ENCODE measurements at regions not wholly inside any gene's neighbourhood (a gene's known extent, or its start where the extent isn't known, plus 50 kb on each side); places are given as distances from the start of the nearest gene placed in this dataset.

GRCh38 chr1:37393173-37394120 lies 80.9 kb upstream of the ZC3H12A start:
- DNase-seq: peak; percentile 25

DNA sequence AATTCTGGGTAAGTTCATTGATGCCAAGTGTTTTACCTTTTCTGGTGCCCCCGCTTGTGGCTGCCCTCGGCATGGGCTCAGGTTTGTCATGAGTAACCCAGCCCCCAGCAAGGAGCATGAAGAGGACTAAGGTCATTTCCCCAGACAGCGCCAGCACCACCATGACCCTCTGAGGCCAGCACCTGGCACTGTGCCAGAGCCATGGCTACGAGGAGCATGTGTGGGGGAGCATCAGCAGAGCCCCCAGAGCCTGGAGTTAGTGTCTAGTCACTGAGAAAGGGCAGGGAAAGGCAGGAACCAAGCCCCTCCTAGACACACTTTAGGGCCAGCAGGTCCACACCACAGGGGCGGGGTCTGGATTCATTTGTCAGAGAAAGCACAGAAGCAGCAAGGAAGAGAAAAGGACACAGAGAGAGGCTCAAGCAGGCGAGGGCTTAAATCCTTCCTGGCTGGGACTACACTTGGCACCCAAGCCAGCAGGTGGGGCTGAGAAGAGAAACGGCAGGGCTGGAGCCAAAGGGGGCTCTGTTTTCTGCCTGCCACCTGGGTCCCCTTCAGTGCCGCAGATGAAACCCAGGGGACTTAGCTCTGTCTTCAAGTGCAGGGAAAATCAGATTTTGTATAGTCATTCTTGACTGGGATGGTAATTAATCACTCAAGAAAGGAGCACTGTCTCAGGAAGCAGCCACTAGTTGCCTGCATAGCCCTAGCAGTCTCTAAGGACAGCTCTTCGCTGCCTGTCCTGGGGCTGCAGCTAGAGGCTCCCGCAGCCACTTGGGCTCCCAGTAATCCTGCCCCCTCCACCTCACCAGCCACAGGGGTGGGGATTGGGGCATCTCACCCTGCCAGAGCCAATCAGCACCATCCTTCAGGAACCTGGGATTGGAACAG lies 79.6 kb upstream of the ZC3H12A start:
- DNase-seq: peak; percentile 79

- no peak for DNase-seq
Measured at GRCh38 chr1:37398096-37398495, 76.3 kb upstream of the ZC3H12A start.

GRCh38 chr1:37399205-37399604 lies 75.2 kb upstream of the ZC3H12A start:
- no peak for DNase-seq

- no peak for DNase-seq
Measured at GRCh38 chr1:37399830-37400464, 74.4 kb upstream of the ZC3H12A start.

- DNase-seq: no peak
Measured at GRCh38 chr1:37400466-37401225, 73.7 kb upstream of the ZC3H12A start.

- no peak for DNase-seq
Measured at GRCh38 chr1:37403166-37403565, 71.2 kb upstream of the ZC3H12A start.

DNA sequence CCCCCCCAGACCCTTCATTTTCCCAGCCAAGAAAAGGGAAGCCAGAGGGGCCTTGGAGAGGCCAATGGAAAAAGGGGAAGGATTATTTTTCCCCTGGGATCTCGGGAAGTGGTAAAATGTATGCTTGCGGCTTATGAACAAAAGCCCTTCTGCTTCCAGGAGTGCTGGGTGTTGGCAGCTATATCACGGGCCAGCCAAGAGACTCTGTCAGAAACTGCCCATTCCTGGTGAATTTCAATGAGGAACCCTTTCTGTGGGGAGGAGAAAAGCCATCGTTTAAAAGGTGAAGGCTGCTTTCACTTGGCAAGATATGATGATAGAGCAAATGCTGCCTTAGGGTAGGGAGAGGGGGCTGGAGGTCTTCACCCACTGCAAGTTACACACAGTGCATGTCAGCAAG lies 69.7 kb upstream of the ZC3H12A start:
- DNase-seq: no peak

DNA sequence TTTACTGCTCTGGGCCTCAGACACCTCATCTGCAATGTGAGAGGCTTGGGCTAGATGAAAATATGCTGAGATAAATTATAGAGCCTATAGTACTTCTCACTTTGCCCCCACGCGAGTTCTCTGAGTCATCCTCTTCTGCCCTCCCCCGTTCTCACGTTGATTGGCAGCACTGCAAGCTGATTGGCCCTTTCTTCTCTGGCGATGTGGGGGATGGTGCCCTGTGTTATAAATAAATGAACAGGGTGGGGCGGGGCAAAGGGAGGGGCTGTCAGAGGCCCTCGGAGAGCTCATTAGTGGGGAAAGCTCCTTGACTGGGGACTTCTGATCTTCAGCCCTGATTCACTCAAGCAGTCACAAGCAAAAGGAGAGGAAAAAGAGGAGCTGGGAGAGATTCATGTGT lies 64.3 kb upstream of the ZC3H12A start:
- DNase-seq: peak; percentile 60

DNA sequence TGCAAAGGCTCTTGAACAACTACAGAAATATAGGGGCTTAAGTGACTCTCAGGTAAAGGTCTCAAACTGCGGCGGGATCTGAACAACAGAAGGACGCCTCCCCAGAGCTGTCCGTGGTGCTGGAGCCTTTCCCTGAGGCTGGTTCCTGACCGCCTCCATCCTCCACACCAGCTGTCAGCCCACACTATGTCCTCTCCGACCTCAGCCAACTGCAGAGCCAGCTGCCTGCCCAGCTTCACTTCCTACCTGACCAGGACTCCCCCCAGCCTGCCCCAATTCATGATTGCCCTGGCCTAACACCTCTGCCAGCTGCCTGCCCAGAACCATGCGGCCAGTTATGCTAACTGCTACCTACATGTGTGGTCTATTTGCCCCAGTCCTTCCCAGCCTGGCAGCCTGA lies 63.6 kb upstream of the ZC3H12A start:
- no peak for DNase-seq

DNA sequence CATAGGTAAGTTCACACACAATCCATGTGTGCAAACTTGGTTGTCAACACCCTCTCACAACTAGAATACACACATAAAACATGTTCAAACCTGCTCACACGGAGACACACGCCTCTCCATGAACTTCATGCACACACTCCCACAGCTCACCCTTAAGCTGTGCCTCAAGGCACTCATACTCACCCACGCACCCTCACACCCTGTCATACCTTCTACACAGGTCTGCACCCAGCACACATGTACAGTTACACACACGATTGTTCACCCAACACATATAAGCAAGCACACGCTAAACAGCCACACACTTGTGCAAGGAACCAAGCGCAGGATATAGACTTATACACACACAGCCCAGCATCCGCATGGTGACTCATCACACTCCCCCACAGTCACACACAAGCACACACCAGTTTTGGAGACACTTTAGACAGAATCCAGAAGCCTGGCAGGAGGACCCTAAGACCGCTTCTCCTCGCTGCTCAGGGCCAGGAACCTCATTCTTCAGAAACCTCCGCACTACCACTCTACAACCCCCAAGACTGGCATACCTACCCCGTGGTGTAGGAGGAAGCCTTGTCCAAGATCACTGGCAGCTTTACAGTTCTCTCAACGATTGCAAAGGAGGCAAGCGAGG lies 58.7 kb upstream of the ZC3H12A start:
- no peak for DNase-seq

GRCh38 chr1:37420456-37420855 lies 53.9 kb upstream of the ZC3H12A start:
- no peak for DNase-seq

DNA sequence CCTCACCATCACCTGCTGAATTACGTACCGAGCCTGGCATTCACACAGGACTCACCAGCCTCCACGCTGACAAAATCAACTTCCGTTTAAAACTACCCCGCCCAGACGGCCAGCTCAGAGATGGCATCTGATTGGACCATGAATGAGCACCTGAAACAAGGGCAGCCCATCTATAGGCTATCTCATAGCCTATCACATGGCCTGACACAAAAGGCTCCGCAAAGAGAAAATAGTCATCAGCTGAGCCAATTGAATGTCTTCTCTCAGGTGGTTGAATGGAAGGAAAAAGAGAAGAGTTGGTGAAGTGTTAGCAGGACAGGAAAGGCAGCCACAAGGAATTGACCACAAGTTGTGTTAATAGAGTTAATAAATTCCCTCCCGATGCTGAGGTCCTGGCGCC lies 50.6 kb upstream of the ZC3H12A start:
- no peak for DNase-seq

GRCh38 chr1:37424523-37424922 lies 49.9 kb upstream of the ZC3H12A start:
- DNase-seq: no peak

Data from NCI-H2227 treated with DMSO at 0.1 percent for 48 hours (cell line).